ENCODE measurements at regions not wholly inside any gene's neighbourhood (a gene's known extent, or its start where the extent isn't known, plus 50 kb on each side); places are given as distances from the start of the nearest gene placed in this dataset.
"Not testable (repeated sequence)": the region's sequence is repeated elsewhere in the genome, so short reads cannot be mapped to it uniquely, and the experiment has no call there.

DNA sequence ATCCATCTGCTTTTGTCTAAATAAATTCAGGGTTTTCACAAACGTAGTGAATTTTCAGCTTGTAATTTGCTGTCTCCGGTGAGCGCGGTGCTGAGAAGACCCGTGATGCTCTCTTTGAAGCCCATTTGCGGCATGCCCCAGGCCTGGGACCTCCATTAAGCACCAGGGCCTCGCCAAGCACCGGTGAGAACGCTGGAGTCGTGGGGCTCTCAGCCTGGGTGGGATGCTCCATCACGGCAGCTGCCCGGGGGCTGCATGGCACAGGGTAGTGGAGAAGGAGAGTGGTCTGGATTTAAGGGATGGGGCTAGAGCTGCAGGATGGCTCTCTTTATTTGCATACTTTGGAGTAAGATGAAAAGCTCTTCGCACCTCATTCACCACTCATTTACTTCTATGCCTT lies 248.7 kb downstream of the ABCC12 start:
- no peak overlapping the region for H3K27ac ChIP-seq (ENCODE audit: low read length)
- no peaks in the 10 kb centered on the region for H4K20me1 ChIP-seq (ENCODE audit: insufficient read depth, low read depth, low read length)
- no peaks in the 10 kb centered on the region; the same call in 1 of the 2 replicates for H3K36me3 ChIP-seq (ENCODE audit: insufficient read depth, low read length)
- H3K79me2 ChIP-seq (ENCODE audit: low read length) = no peaks in the 10 kb centered on the region
- H3K9me2 ChIP-seq (replicated peaks; ENCODE audit: insufficient read depth, low read length) = no peaks in the 10 kb centered on the region
- H3K4me3 ChIP-seq (ENCODE audit: low read length) = no peak overlapping the region
- H3K4me2 ChIP-seq (ENCODE audit: low read depth, low read length, poor library complexity, severe bottlenecking) = no peak overlapping the region
- no peak overlapping the region for H2AFZ ChIP-seq (ENCODE audit: low read length)
- no peak overlapping the region for H3K9ac ChIP-seq (ENCODE audit: low read length)
- no peaks in the 10 kb centered on the region for H3K27me3 ChIP-seq (ENCODE audit: low read length)
- peaks cover 4% of the 10 kb centered on the region; the same call in 1 of the 2 replicates for H3K9me3 ChIP-seq (ENCODE audit: low read length)
- H3K4me1 ChIP-seq (ENCODE audit: low read length) = no peaks in the 10 kb centered on the region
- DNase-seq = peak; percentile 22

- peak; percentile 31 for DNase-seq
- Histone ChIP-seq H3K9ac (ENCODE audit: low read length) (no peak overlapping the region), H3K27ac (ENCODE audit: low read length) (no peak overlapping the region), H4K20me1 (ENCODE audit: insufficient read depth, low read depth, low read length) (no peaks in the 10 kb centered on the region), H3K4me3 (ENCODE audit: low read length) (no peak overlapping the region), H2AFZ (ENCODE audit: low read length) (no peak overlapping the region), H3K36me3 (ENCODE audit: insufficient read depth, low read length) (no peaks in the 10 kb centered on the region; the same call in 1 of the 2 replicates), H3K9me2 (replicated peaks; ENCODE audit: insufficient read depth, low read length) (no peaks in the 10 kb centered on the region), H3K4me1 (ENCODE audit: low read length) (no peaks in the 10 kb centered on the region), H3K27me3 (ENCODE audit: low read length) (no peaks in the 10 kb centered on the region), H3K4me2 (ENCODE audit: low read depth, low read length, poor library complexity, severe bottlenecking) (no peak overlapping the region), H3K79me2 (ENCODE audit: low read length) (no peaks in the 10 kb centered on the region), H3K9me3 (ENCODE audit: low read length) (peaks cover 4% of the 10 kb centered on the region; the same call in 1 of the 2 replicates)
These were observed 250.0 kb downstream of the ABCC12 start for GRCh38 chr16:47905771-47906170.

- Histone ChIP-seq H3K9ac (ENCODE audit: low read length) (no peak overlapping the region), H3K4me3 (ENCODE audit: low read length) (no peak overlapping the region), H3K27me3 (ENCODE audit: low read length) (no peaks in the 10 kb centered on the region), H3K9me3 (ENCODE audit: low read length) (peaks cover 4% of the 10 kb centered on the region; the same call in 1 of the 2 replicates), H3K79me2 (ENCODE audit: low read length) (no peaks in the 10 kb centered on the region), H2AFZ (ENCODE audit: low read length) (no peak overlapping the region), H3K9me2 (replicated peaks; ENCODE audit: insufficient read depth, low read length) (no peaks in the 10 kb centered on the region), H3K4me2 (ENCODE audit: low read depth, low read length, poor library complexity, severe bottlenecking) (no peak overlapping the region), H3K4me1 (ENCODE audit: low read length) (no peaks in the 10 kb centered on the region), H3K36me3 (ENCODE audit: insufficient read depth, low read length) (no peaks in the 10 kb centered on the region; the same call in 1 of the 2 replicates), H4K20me1 (ENCODE audit: insufficient read depth, low read depth, low read length) (no peaks in the 10 kb centered on the region), H3K27ac (ENCODE audit: low read length) (no peak overlapping the region)
- peak; percentile 25 for DNase-seq
These were observed 251.1 kb downstream of the ABCC12 start for GRCh38 chr16:47904691-47905090.

- no peaks in the 10 kb centered on the region for H3K36me3 ChIP-seq (ENCODE audit: insufficient read depth, low read length)
- H4K20me1 ChIP-seq (ENCODE audit: insufficient read depth, low read depth, low read length) = no peaks in the 10 kb centered on the region
- no peaks in the 10 kb centered on the region for H3K9me2 ChIP-seq (replicated peaks; ENCODE audit: insufficient read depth, low read length)
- H3K4me3 ChIP-seq (ENCODE audit: low read length) = no peak overlapping the region
- H3K4me1 ChIP-seq (ENCODE audit: low read length) = no peaks in the 10 kb centered on the region
- no peak overlapping the region for H3K9ac ChIP-seq (ENCODE audit: low read length)
- H3K79me2 ChIP-seq (ENCODE audit: low read length) = no peaks in the 10 kb centered on the region
- peak; percentile 30 for DNase-seq
- no peak overlapping the region for H2AFZ ChIP-seq (ENCODE audit: low read length)
- no peak overlapping the region for H3K27ac ChIP-seq (ENCODE audit: low read length)
- H3K27me3 ChIP-seq (ENCODE audit: low read length) = no peaks in the 10 kb centered on the region
- H3K9me3 ChIP-seq (ENCODE audit: low read length) = no peaks in the 10 kb centered on the region
- H3K4me2 ChIP-seq (ENCODE audit: low read depth, low read length, poor library complexity, severe bottlenecking) = no peak overlapping the region
These were observed 252.3 kb downstream of the ABCC12 start for GRCh38 chr16:47903470-47903869.

GRCh38 chr16:47897105-47897504 lies 258.7 kb downstream of the ABCC12 start:
- DNase-seq = peak; percentile 48
- not testable (repeated sequence) for H3K4me2 ChIP-seq (ENCODE audit: low read depth, low read length, poor library complexity, severe bottlenecking); H4K20me1 ChIP-seq (ENCODE audit: insufficient read depth, low read depth, low read length)

GRCh38 chr16:47895146-47895545 lies 260.6 kb downstream of the ABCC12 start:
- Histone ChIP-seq H3K9me2 (replicated peaks; ENCODE audit: insufficient read depth, low read length) (no peaks in the 10 kb centered on the region), H2AFZ (ENCODE audit: low read length) (no peak overlapping the region), H3K27ac (ENCODE audit: low read length) (no peak overlapping the region), H3K4me1 (ENCODE audit: low read length) (peaks cover 7% of the 10 kb centered on the region), H3K27me3 (ENCODE audit: low read length) (no peaks in the 10 kb centered on the region; the same call in 1 of the 2 replicates), H4K20me1 (ENCODE audit: insufficient read depth, low read depth, low read length) (no peaks in the 10 kb centered on the region), H3K9me3 (ENCODE audit: low read length) (no peaks in the 10 kb centered on the region), H3K36me3 (ENCODE audit: insufficient read depth, low read length) (no peaks in the 10 kb centered on the region), H3K4me3 (ENCODE audit: low read length) (no peak overlapping the region), H3K79me2 (ENCODE audit: low read length) (no peaks in the 10 kb centered on the region), H3K4me2 (ENCODE audit: low read depth, low read length, poor library complexity, severe bottlenecking) (no peak overlapping the region), H3K9ac (ENCODE audit: low read length) (no peak overlapping the region)
- peak; percentile 14 for DNase-seq

More at GRCh38 chr16:47897105-47897504, 258.7 kb downstream of the ABCC12 start:
- H2AFZ ChIP-seq (ENCODE audit: low read length); H3K4me3 ChIP-seq (ENCODE audit: low read length); H3K9me3 ChIP-seq (ENCODE audit: low read length); H3K27ac ChIP-seq (ENCODE audit: low read length); H3K9ac ChIP-seq (ENCODE audit: low read length); H3K36me3 ChIP-seq (ENCODE audit: insufficient read depth, low read length); H3K4me1 ChIP-seq (ENCODE audit: low read length); H3K9me2 ChIP-seq (replicated peaks; ENCODE audit: insufficient read depth, low read length); H3K27me3 ChIP-seq (ENCODE audit: low read length); H3K79me2 ChIP-seq (ENCODE audit: low read length): not testable (repeated sequence)

DNA sequence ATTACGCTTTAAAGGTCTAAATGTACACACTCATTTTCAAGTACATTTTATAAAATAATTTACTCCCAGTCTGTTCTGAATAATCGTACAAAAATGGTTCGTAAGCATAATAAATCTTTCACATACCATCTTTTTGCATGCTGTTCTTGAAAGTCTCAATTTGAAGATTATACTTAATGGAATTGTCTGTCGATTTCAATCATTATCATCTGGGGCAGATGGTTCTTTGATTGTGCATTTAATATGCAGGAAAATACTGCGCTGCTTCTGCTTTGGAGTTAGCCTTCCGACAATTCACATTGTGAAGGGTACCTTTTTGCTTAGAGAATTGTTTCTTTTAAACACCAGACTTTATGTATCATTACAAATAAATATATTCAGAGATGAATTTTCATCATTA lies 262.8 kb downstream of the ABCC12 start:
- no peaks in the 10 kb centered on the region; the same call in 1 of the 2 replicates for H3K27me3 ChIP-seq (ENCODE audit: low read length)
- H3K4me1 ChIP-seq (ENCODE audit: low read length) = peaks cover 14% of the 10 kb centered on the region
- DNase-seq = peak; percentile 23
- H3K27ac ChIP-seq (ENCODE audit: low read length) = no peak overlapping the region
- H3K9ac ChIP-seq (ENCODE audit: low read length) = no peak overlapping the region
- H3K79me2 ChIP-seq (ENCODE audit: low read length) = no peaks in the 10 kb centered on the region
- H2AFZ ChIP-seq (ENCODE audit: low read length) = no peak overlapping the region
- H3K4me2 ChIP-seq (ENCODE audit: low read depth, low read length, poor library complexity, severe bottlenecking) = no peak overlapping the region
- H3K4me3 ChIP-seq (ENCODE audit: low read length) = no peak overlapping the region
- H3K9me3 ChIP-seq (ENCODE audit: low read length) = no peaks in the 10 kb centered on the region
- no peaks in the 10 kb centered on the region for H3K9me2 ChIP-seq (replicated peaks; ENCODE audit: insufficient read depth, low read length)
- H3K36me3 ChIP-seq (ENCODE audit: insufficient read depth, low read length) = no peaks in the 10 kb centered on the region
- no peaks in the 10 kb centered on the region for H4K20me1 ChIP-seq (ENCODE audit: insufficient read depth, low read depth, low read length)

GRCh38 chr16:47888734-47889133 lies 267.1 kb downstream of the ABCC12 start:
- DNase-seq = no peak
- H3K36me3 ChIP-seq (ENCODE audit: insufficient read depth, low read length) = no peaks in the 10 kb centered on the region
- no peaks in the 10 kb centered on the region for H3K9me3 ChIP-seq (ENCODE audit: low read length)

GRCh38 chr16:47888142-47888541 lies 267.7 kb downstream of the ABCC12 start:
- H3K4me2 ChIP-seq (ENCODE audit: low read depth, low read length, poor library complexity, severe bottlenecking) = no peak overlapping the region
- H3K9me2 ChIP-seq (replicated peaks; ENCODE audit: insufficient read depth, low read length) = no peaks in the 10 kb centered on the region
- H3K79me2 ChIP-seq (ENCODE audit: low read length) = no peaks in the 10 kb centered on the region
- H3K4me1 ChIP-seq (ENCODE audit: low read length) = peaks cover 35% of the 10 kb centered on the region
- no peaks in the 10 kb centered on the region for H3K36me3 ChIP-seq (ENCODE audit: insufficient read depth, low read length)
- no peaks in the 10 kb centered on the region for H3K27me3 ChIP-seq (ENCODE audit: low read length)
- no peak for DNase-seq
- H3K27ac ChIP-seq (ENCODE audit: low read length) = no peak overlapping the region
- no peak overlapping the region for H3K4me3 ChIP-seq (ENCODE audit: low read length)
- no peaks in the 10 kb centered on the region for H3K9me3 ChIP-seq (ENCODE audit: low read length)
- H3K9ac ChIP-seq (ENCODE audit: low read length) = no peak overlapping the region
- no peaks in the 10 kb centered on the region for H4K20me1 ChIP-seq (ENCODE audit: insufficient read depth, low read depth, low read length)
- H2AFZ ChIP-seq (ENCODE audit: low read length) = no peak overlapping the region

More at GRCh38 chr16:47888734-47889133, 267.1 kb downstream of the ABCC12 start:
- H3K79me2 ChIP-seq (ENCODE audit: low read length) = no peaks in the 10 kb centered on the region
- no peak overlapping the region for H2AFZ ChIP-seq (ENCODE audit: low read length)
- peaks cover 34% of the 10 kb centered on the region for H3K4me1 ChIP-seq (ENCODE audit: low read length)
- H3K9ac ChIP-seq (ENCODE audit: low read length) = no peak overlapping the region
- no peaks in the 10 kb centered on the region for H3K9me2 ChIP-seq (replicated peaks; ENCODE audit: insufficient read depth, low read length)
- H3K27me3 ChIP-seq (ENCODE audit: low read length) = no peaks in the 10 kb centered on the region; the same call in 1 of the 2 replicates
- H3K4me2 ChIP-seq (ENCODE audit: low read depth, low read length, poor library complexity, severe bottlenecking) = no peak overlapping the region
- H4K20me1 ChIP-seq (ENCODE audit: insufficient read depth, low read depth, low read length) = no peaks in the 10 kb centered on the region
- H3K27ac ChIP-seq (ENCODE audit: low read length) = no peak overlapping the region
- H3K4me3 ChIP-seq (ENCODE audit: low read length) = no peak overlapping the region

Measured in Karpas-422 (cell line).